Right cardiac atrium (tissue), 5 donors: ENCODE measurements at regions not wholly inside any gene's neighbourhood (a gene's known extent, or its start where the extent isn't known, plus 50 kb on each side); places are given as distances from the start of the nearest gene placed in this dataset.
A peak's percentile ranks its signal among the peaks of the same experiment; 100 is the strongest.

Experiments used
- ATAC-seq, 2 donors: fragments of 200-7000 bp; cut with Tn5 transposase; one replicate each; pipeline versions ENCODE4 v1.8.0 to v1.9.1; 2020; ENCODE audit warnings: moderate library complexity in 2 of 2, mild to moderate bottlenecking in 1 of 2
- DNase-seq, 3 donors: peaks; one replicate each; pipeline ENCODE4 v3.0.0-alpha.2; 2020
- H3K27ac ChIP-seq: one replicate; pipeline ENCODE4 v1.5.1; 2013; ENCODE audit warnings: mild to moderate bottlenecking, low read length, control low read depth, moderate library complexity
- H3K27me3 ChIP-seq: one replicate; pipeline ENCODE4 v1.6.1; 2013; ENCODE audit not compliant: control insufficient read depth, insufficient read depth
- H3K4me1 ChIP-seq: one replicate; pipeline ENCODE4 v1.6.1; 2013; ENCODE audit warnings: low read length; ENCODE audit not compliant: control insufficient read depth, insufficient read depth
- H3K4me3 ChIP-seq: one replicate; pipeline ENCODE4 v1.5.1; 2013; ENCODE audit warnings: low read length, control low read depth
- H3K9me3 ChIP-seq: one replicate; pipeline ENCODE4 v1.6.1; 2013; ENCODE audit warnings: low read length; ENCODE audit not compliant: control insufficient read depth
- WGBS: extraction: QIAGEN DNeasy Blood & Tissue Kit; methylation state at CpG from one replicate; pipeline ENCODE4 v1.1.7; 2013; 5-methylcytosine and 5-hydroxymethylcytosine counted together
- intact Hi-C, 4 donors: fragments of 100-400 bp; cut with DNase I; formaldehyde crosslinking; loops; one replicate each; pipeline versions ENCODE4 v1.11.0 to v1.14.0; 2022 to 2023
- donor health status: healthy with polysubstance abuse.
- donor health status: DM: no; HTN: yes; CAD: no.
- donor health status: DM: no; HTN: no; CAD: no.
- donor health status: DM: no; HTN: yes; CAD: no; lungs with severe emphysema.
- donor health status: DM: yes; HTN: yes; CAD: no.

DNA sequence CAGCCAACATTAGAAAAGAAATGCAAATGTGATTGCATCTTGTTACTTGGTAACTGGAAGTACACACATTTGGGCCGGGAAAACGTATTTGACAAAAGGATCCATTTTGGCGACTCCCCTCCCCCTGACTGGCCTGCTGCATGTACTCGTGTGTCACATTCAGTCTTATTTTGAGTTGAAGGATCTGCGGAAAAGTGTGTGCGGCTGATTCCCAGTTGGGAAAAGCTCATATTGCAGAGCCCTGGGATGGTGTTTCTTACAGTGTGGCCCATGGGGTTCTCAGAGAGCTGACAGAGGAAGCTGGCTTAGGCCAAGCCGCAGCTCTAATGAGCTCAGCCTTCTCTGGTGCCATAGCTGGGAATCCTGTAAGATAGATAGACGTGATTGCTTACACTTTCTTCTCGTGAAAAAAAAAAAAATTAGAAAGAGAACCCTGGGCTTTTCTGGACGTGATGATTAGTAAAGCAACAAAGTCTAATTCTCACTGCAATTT lies 170.3 kb upstream of the ARGLU1 start:
- DNase-seq (no peak), ATAC-seq (no peak)
- Histone ChIP-seq H3K9me3 (no peaks in the 10 kb centered on the region), H3K4me1 (no peaks in the 10 kb centered on the region), H3K4me3 (no peak overlapping the region), H3K27me3 (no peaks in the 10 kb centered on the region), H3K27ac (no peak overlapping the region)
- WGBS, result 73% methylated on average over 10 of the region's 10 CpGs
- intact Hi-C loops, result no loop called here

GRCh38 chr13:106736941-106737340 lies 169.0 kb upstream of the ARGLU1 start:
- no peaks in the 10 kb centered on the region for H3K27me3 ChIP-seq
- 61% methylated on average over 12 of the region's 12 CpGs for WGBS
- no peak for ATAC-seq
- no peak overlapping the region for H3K27ac ChIP-seq
- H3K4me1 ChIP-seq, result no peaks in the 10 kb centered on the region
- intact Hi-C loops, result no loop called here
- no peak for DNase-seq
- H3K4me3 ChIP-seq, result no peak overlapping the region
- H3K9me3 ChIP-seq, result no peaks in the 10 kb centered on the region

DNA sequence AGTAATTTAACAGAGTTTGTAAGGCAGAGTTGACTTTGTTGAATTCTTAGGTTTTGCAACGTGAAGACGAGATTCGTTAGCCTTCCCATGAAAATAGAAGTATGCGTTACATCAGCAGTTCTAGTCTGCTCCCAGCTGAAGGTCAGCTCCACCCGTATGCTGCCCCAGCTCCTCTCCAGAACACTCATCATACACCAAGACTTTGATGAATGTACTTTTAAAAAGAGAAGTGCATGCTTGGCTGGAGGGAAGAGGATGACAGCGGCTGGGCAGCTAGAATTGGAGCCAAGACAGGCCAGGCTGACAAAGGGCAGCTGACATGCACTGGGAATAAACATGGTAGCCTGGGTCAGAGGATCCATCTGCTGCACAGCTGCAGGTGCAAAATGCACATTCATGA lies 166.3 kb upstream of the ARGLU1 start:
- Histone ChIP-seq H3K4me3 (no peak overlapping the region), H3K27me3 (no peaks in the 10 kb centered on the region), H3K4me1 (no peaks in the 10 kb centered on the region), H3K9me3 (no peaks in the 10 kb centered on the region), H3K27ac (no peak overlapping the region)
- WGBS, result 78% methylated on average over 6 of the region's 6 CpGs
- no peak for DNase-seq
- ATAC-seq, result no peak
- intact Hi-C loops, result no loop called here

DNA sequence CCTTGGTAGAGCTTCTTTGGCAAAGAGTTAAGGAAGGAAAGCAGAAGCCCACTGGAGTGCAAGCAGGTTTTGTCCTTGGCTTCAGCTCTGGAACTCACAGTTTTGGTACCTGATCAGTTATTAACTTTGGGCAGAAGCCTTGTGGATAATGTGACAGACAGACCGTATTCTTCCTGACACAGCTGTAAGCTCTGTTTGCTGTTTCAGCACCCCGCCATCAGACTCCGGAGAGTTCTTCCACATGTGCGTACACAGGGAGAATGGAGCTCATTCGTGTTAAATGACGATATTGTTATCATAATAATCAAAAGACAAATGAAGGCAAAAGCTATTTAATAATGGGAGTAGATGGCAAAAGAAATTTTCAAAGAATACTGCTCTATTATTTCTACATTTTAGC lies 155.1 kb upstream of the ARGLU1 start:
- Histone ChIP-seq H3K27ac (no peak overlapping the region), H3K4me3 (no peak overlapping the region), H3K4me1 (no peaks in the 10 kb centered on the region), H3K27me3 (no peaks in the 10 kb centered on the region), H3K9me3 (no peaks in the 10 kb centered on the region)
- ATAC-seq (no peak), DNase-seq (no peak)
- WGBS, result 77% methylated on average over 6 of the region's 6 CpGs
- intact Hi-C loops, result no loop called here

DNA sequence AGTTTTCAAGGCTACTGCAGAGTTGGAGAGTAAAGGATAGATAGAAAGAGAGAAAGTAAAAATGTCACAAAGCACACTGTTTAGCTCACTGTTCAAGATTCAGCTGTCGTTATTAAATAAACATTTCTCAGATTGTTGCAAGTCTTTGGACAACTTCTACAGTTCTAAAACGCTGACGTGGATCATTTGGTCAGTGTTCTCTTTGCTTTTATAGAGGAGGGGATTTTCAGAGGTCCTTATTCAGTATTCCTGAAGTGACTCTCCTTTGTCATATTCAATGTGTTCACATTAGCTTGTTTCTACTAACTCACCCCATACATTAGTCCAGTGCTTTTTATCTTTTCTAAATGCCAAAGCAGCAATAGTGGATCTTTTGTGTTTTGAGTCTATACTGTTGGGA lies 154.7 kb upstream of the ARGLU1 start:
- no peaks in the 10 kb centered on the region for H3K9me3 ChIP-seq
- no peak for ATAC-seq
- no peaks in the 10 kb centered on the region for H3K27me3 ChIP-seq
- no peak overlapping the region for H3K4me3 ChIP-seq
- intact Hi-C loops, result no loop called here
- no peaks in the 10 kb centered on the region for H3K4me1 ChIP-seq
- 53% methylated on average over 3 of the region's 3 CpGs for WGBS
- H3K27ac ChIP-seq, result no peak overlapping the region
- no peak for DNase-seq

DNA sequence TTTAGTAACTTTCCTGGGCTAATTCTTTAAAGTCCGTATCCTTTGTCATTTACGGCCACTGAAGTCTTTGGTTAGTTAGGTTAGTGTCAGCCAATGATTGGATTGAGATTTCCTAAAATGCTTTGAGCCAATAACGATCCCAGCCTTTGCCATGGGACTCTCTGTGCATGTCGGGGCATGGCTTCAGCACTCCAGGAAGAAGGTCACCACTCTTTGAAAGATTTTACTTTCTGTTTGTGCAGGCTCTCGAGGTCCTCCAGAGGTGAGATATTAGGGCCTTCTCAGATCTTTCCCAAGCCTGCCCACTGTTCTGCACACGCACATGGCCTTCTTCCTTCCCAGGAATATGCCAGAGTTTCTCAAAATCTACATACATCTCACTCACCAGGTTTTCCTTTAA lies 153.7 kb upstream of the ARGLU1 start:
- DNase-seq (no peak), ATAC-seq (no peak)

DNA sequence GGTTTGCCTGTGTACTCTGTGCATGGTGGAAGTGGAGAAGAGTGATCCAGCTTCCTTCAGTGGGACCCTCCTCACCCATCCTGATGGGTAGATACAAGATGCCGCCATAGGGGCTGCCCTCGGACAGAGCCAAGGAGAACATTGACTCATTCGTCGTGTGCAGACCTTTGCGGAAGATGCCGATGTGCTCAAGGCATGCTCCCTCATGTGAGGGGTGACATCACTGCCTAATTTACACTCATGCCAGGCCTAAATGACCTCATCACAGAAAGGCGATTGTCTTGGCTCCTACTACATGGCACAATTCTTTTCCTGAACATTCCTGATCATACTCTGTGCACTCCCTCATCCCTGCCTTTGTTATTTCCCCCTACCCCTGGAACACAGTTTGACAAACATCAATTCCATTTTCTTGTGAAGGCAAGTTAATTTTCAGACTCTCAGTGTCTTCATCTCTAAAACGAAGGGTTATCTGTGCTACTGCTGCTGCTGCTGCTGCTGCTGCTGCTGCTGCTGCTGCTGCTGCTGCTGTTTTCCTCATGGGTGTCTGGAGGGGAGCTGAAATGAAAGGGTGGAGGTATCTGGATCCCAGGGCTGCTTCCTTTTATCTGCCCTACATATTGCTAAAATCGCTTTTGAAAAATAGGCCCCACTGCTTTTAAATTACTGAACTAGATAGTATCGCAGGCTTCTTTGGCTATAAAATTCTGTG lies 146.5 kb upstream of the ARGLU1 start:
- 76% methylated on average over 10 of the region's 10 CpGs for WGBS
- Histone ChIP-seq H3K27ac (peak overlapping the region; percentile 61), H3K4me1 (no peaks in the 10 kb centered on the region), H3K9me3 (no peaks in the 10 kb centered on the region), H3K27me3 (no peaks in the 10 kb centered on the region), H3K4me3 (no peak overlapping the region)
- intact Hi-C loops, result no loop called here
- peak in 1 of 3 donors; percentile 24 for DNase-seq
- ATAC-seq, result peak in 1 of 2 donors; percentile 10

More for the DNA sequence above, 153.7 kb upstream of the ARGLU1 start:
- Histone ChIP-seq H3K4me1 (no peaks in the 10 kb centered on the region), H3K27ac (no peak overlapping the region), H3K27me3 (no peaks in the 10 kb centered on the region), H3K9me3 (no peaks in the 10 kb centered on the region), H3K4me3 (no peak overlapping the region)
- WGBS, result 94% methylated on average over 6 of the region's 6 CpGs
- intact Hi-C loops, result no loop called here

DNA sequence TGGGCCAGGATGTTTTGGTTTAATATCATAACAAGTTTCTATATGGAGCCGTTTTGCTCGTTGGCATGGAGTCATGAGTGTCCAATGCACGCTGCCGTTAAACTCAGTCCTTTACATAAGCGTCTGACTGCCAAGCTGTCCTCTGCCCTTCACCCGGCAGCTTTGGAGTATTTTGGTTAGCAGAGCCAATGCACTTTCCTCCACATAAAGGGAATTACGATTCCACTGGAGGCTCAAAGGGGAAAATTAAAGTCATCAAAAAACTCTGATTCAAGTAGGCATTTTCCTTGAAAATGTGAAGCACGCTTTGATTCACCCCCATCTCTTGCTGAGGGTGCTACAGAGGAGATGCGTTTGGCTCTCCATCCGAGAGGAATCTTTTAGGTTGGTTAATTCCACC lies 144.4 kb upstream of the ARGLU1 start:
- Histone ChIP-seq H3K27ac (no peak overlapping the region), H3K4me3 (no peak overlapping the region), H3K27me3 (no peaks in the 10 kb centered on the region), H3K9me3 (no peaks in the 10 kb centered on the region), H3K4me1 (no peaks in the 10 kb centered on the region)
- 73% methylated on average over 10 of the region's 10 CpGs for WGBS
- DNase-seq (no peak), ATAC-seq (no peak)
- intact Hi-C loops, result no loop called here

GRCh38 chr13:106710266-106710665 lies 142.3 kb upstream of the ARGLU1 start:
- intact Hi-C loops, result no loop called here
- H3K27me3 ChIP-seq, result no peaks in the 10 kb centered on the region
- DNase-seq (no peak), ATAC-seq (peak; percentile 59 to 81)
- WGBS, result 35% methylated on average over 7 of the region's 7 CpGs
- no peaks in the 10 kb centered on the region for H3K9me3 ChIP-seq
- no peaks in the 10 kb centered on the region for H3K4me1 ChIP-seq
- H3K27ac ChIP-seq, result peak overlapping the region; percentile 83
- H3K4me3 ChIP-seq, result peak overlapping the region; percentile 49

- Histone ChIP-seq H3K4me3 (peak overlapping the region; percentile 49), H3K4me1 (no peaks in the 10 kb centered on the region), H3K27me3 (no peaks in the 10 kb centered on the region), H3K9me3 (no peaks in the 10 kb centered on the region), H3K27ac (peak overlapping the region; percentile 83)
- whole genome bisulfite sequencing, result 43% methylated on average over 3 of the region's 3 CpGs
- peak in 1 of 3 donors; percentile 34 for DNase-seq
- intact Hi-C loops, result no loop called here
- peak; percentile 92 to 95 for ATAC-seq
Measured at GRCh38 chr13:106709522-106709921, 141.6 kb upstream of the ARGLU1 start.

GRCh38 chr13:106702505-106702904 lies 134.6 kb upstream of the ARGLU1 start:
- Histone ChIP-seq H3K4me1 (no peaks in the 10 kb centered on the region), H3K27me3 (no peaks in the 10 kb centered on the region), H3K9me3 (no peaks in the 10 kb centered on the region), H3K27ac (peak overlapping the region; percentile 87), H3K4me3 (peak overlapping the region; percentile 16)
- intact Hi-C loops, result loop anchor here in 1 of 4 donors (5.0 kb wide), 1 partner anchor 215 kb away; no protein-coding TSS in a partner anchor
- WGBS, result 61% methylated on average over 9 of the region's 9 CpGs
- ATAC-seq, result no peak
- no peak for DNase-seq
